ENCODE measurements at regions not wholly inside any gene's neighbourhood (a gene's known extent, or its start where the extent isn't known, plus 50 kb on each side); places are given as distances from the start of the nearest gene placed in this dataset.

- peak; percentile 12 for DNase-seq (ENCODE audit: low read depth, low spot score)
- no peak overlapping the region for H3K27ac ChIP-seq (ENCODE audit: insufficient read depth, low read depth, low read length)
- TF ChIP-seq POLR2A (IDR thresholded peaks at IDR 0.05; ENCODE audit: low read depth, low read length) (no peak), POLR2AphosphoS5 (IDR thresholded peaks at IDR 0.05; ENCODE audit: insufficient read depth, low read depth, low read length) (no peak), CTCF (IDR thresholded peaks at IDR 0.05; ENCODE audit: extremely low read depth in 1 of 2, insufficient read depth in 1 of 2, low read depth in 1 of 2, low read length in 2 of 2) (no peak), FOS (IDR thresholded peaks at IDR 0.05; ENCODE audit: borderline replicate concordance, insufficient read depth, low read length) (no peak), JUN (IDR thresholded peaks at IDR 0.05; ENCODE audit: borderline replicate concordance, insufficient read depth, insufficient read length, low read depth) (no peak), EZH2 (IDR thresholded peaks at IDR 0.05; ENCODE audit: borderline replicate concordance, low read depth, low read length, severe bottlenecking) (no peak), MYC (IDR thresholded peaks at IDR 0.05; ENCODE audit: low read depth, low read length) (no peak), MAX (IDR thresholded peaks at IDR 0.05; ENCODE audit: insufficient read depth, insufficient read length) (no peak), GATA2 (IDR thresholded peaks at IDR 0.05; ENCODE audit: insufficient read depth, insufficient read length, low read depth, low read length) (no peak)
- no peak overlapping the region for H3K9ac ChIP-seq (replicated peaks; ENCODE audit: extremely low read depth, insufficient read depth, low read length)
- FAIRE-seq = no peak
- no peaks in the 10 kb centered on the region for H3K36me3 ChIP-seq (ENCODE audit: control insufficient read depth in 2 of 2, extremely low read depth in 1 of 2, insufficient read depth in 2 of 2, low read length in 2 of 2)
- ChIA-PET POLR2A (no interaction called here), CTCF (interaction anchor here (0.9 to 1.1 kb wide), 2 partner anchors 191 to 244 kb away, joined by 3 to 4 read pairs; no protein-coding TSS in a partner anchor)
- no peaks in the 10 kb centered on the region for H4K20me1 ChIP-seq (replicated peaks; ENCODE audit: control insufficient read depth, extremely low read depth, insufficient read depth, low read length)
- dilution Hi-C loops (cut with MboI; ENCODE audit: extremely low pct_ligation_motif_present, low sequenced_read_pairs) (no loop called here), intact Hi-C loops (cut with micrococcal nuclease) (no loop called here)
- no peaks in the 10 kb centered on the region for H3K9me1 ChIP-seq (replicated peaks; ENCODE audit: control insufficient read depth, extremely low read depth, insufficient read depth, low read length)
- no peak overlapping the region for H3K4me3 ChIP-seq (replicated peaks in 1 of 3; ENCODE audit: insufficient read depth in 1 of 3, low read depth in 1 of 3, low read length in 3 of 3)
- no peaks in the 10 kb centered on the region for H3K79me2 ChIP-seq (ENCODE audit: control insufficient read depth, insufficient read depth, low read length)
- peaks cover 16 to 24% of the 10 kb centered on the region in 2 experiments for H3K27me3 ChIP-seq (ENCODE audit: control insufficient read depth in 2 of 2, insufficient read depth in 2 of 2, low read length in 2 of 2)
- BruUV-seq (replicated peaks) = no TSS peak
- H3K4me1 ChIP-seq (ENCODE audit: control insufficient read depth, extremely low read depth, insufficient read depth, low read length) = no peaks in the 10 kb centered on the region
- H2AFZ ChIP-seq (ENCODE audit: low read depth, low read length) = no peak overlapping the region
- H3K4me2 ChIP-seq (ENCODE audit: insufficient read depth, low read length) = no peak overlapping the region
- no peaks in the 10 kb centered on the region for H3K9me3 ChIP-seq (replicated peaks; ENCODE audit: control insufficient read depth, insufficient read depth, low read length)
Measured at GRCh38 chr15:68497206-68497910, 65.4 kb upstream of the ITGA11 start.

All from endothelial cell of umbilical vein (primary cell).